ENCODE measurements at regions not wholly inside any gene's neighbourhood (a gene's known extent, or its start where the extent isn't known, plus 50 kb on each side); places are given as distances from the start of the nearest gene placed in this dataset.

- TF ChIP-seq CTCF (conservative IDR thresholded peaks at IDR 0.05; ENCODE audit: low read depth, low read length) (no peak), POLR2A (IDR thresholded peaks at IDR 0.05; ENCODE audit: low read depth, low read length) (no peak), CHD1 (IDR thresholded peaks at IDR 0.05; ENCODE audit: low read depth, low read length) (no peak), SMC3 (IDR thresholded peaks at IDR 0.05; ENCODE audit: low read depth, low read length) (no peak), BHLHE40 (IDR thresholded peaks at IDR 0.05; ENCODE audit: low read depth, low read length) (no peak), MAZ (IDR thresholded peaks at IDR 0.05; ENCODE audit: borderline replicate concordance, low read depth, low read length) (no peak), ELK1 (IDR thresholded peaks at IDR 0.05; ENCODE audit: borderline replicate concordance, low read depth, low read length) (no peak), RAD21 (IDR thresholded peaks at IDR 0.05; ENCODE audit: low read length) (no peak), MAFK (IDR thresholded peaks at IDR 0.05; ENCODE audit: low read depth, low read length) (no peak), MXI1 (IDR thresholded peaks at IDR 0.05; ENCODE audit: borderline replicate concordance, low read depth, low read length) (no peak), USF2 (IDR thresholded peaks at IDR 0.05; ENCODE audit: low read depth, low read length) (no peak), FOS (IDR thresholded peaks at IDR 0.05; ENCODE audit: low read depth, low read length) (no peak), RCOR1 (IDR thresholded peaks at IDR 0.05; ENCODE audit: insufficient replicate concordance, low read length) (no peak)
Observed at GRCh38 chr7:47149971-47150370, 431.9 kb downstream of the TNS3 start.

All from IMR-90 (cell line).